Suprapubic skin (tissue), 4 donors: ENCODE measurements at regions not wholly inside any gene's neighbourhood (a gene's known extent, or its start where the extent isn't known, plus 50 kb on each side); places are given as distances from the start of the nearest gene placed in this dataset.

Source experiments
- DNase-seq, 2 donors: peaks; one replicate each; pipeline ENCODE4 v3.0.0-alpha.2; 2019; ENCODE audit warnings: low spot score in 2 of 2
- H3K27ac ChIP-seq: fragments of 200-600 bp; sonication (generic); one replicate; pipeline ENCODE4 v1.5.1; 2019
- H3K27me3 ChIP-seq: fragments of 200-600 bp; sonication (generic); one replicate; pipeline ENCODE4 v1.5.1; 2019
- H3K36me3 ChIP-seq: fragments of 200-600 bp; sonication (generic); one replicate; pipeline ENCODE4 v1.5.1; 2019
- H3K4me1 ChIP-seq: fragments of 200-600 bp; sonication (generic); one replicate; pipeline ENCODE4 v1.5.1; 2019
- H3K4me3 ChIP-seq: fragments of 200-600 bp; sonication (generic); one replicate; pipeline ENCODE4 v1.5.1; 2019; ENCODE audit warnings: mild to moderate bottlenecking
- H3K9me3 ChIP-seq: fragments of 200-600 bp; sonication (generic); one replicate; pipeline ENCODE4 v1.5.1; 2019
- CTCF ChIP-seq, 2 donors: fragments of 200-600 bp in 1 of 2; fragments of 450-650 bp in 1 of 2; sonication (generic) in 1 of 2; IDR thresholded peaks; one replicate each; pipeline ENCODE4 v1.5.1; 2016 to 2019; ENCODE audit warnings: antibody characterized with exemption in 2 of 2, mild to moderate bottlenecking in 1 of 2, moderate library complexity in 1 of 2
- EP300 ChIP-seq: sonication (generic); formaldehyde crosslinking; IDR thresholded peaks from one replicate; pipeline ENCODE4 v1.6.1; 2017; ENCODE audit warnings: antibody characterized with exemption
- POLR2A ChIP-seq, 2 donors: fragments of 450-650 bp; IDR thresholded peaks; one replicate each; pipeline ENCODE4 v1.6.1; 2017; ENCODE audit warnings: antibody characterized with exemption in 2 of 2, mild to moderate bottlenecking in 2 of 2, moderate library complexity in 2 of 2
- POLR2AphosphoS5 ChIP-seq, 3 donors: sonication (generic); formaldehyde crosslinking; IDR thresholded peaks; one replicate each; pipeline ENCODE4 v1.6.1; 2017; ENCODE audit warnings: antibody characterized with exemption in 3 of 3
- WGBS: methylation state at CpG from one replicate; pipeline ENCODE4 v1.1.5; 2018; 5-methylcytosine and 5-hydroxymethylcytosine counted together

- 80% methylated on average over 2 of the region's 2 CpGs for WGBS
- no peak for TF ChIP-seq POLR2AphosphoS5 (IDR thresholded peaks at IDR 0.05)
- TF ChIP-seq EP300, result no peak
- no peak for TF ChIP-seq POLR2A (IDR thresholded peaks at IDR 0.05)
- TF ChIP-seq CTCF (IDR thresholded peaks at IDR 0.05), result no peak
- H3K27me3 ChIP-seq, result no peaks in the 10 kb centered on the region
- no peaks in the 10 kb centered on the region for H3K9me3 ChIP-seq
- H3K27ac ChIP-seq, result no peak overlapping the region
- no peak for DNase-seq
- H3K36me3 ChIP-seq, result no peaks in the 10 kb centered on the region
- no peaks in the 10 kb centered on the region for H3K4me1 ChIP-seq
- no peak overlapping the region for H3K4me3 ChIP-seq
Measured at GRCh38 chr7:36015733-36016132, 137.3 kb upstream of the EEPD1 start.

DNA sequence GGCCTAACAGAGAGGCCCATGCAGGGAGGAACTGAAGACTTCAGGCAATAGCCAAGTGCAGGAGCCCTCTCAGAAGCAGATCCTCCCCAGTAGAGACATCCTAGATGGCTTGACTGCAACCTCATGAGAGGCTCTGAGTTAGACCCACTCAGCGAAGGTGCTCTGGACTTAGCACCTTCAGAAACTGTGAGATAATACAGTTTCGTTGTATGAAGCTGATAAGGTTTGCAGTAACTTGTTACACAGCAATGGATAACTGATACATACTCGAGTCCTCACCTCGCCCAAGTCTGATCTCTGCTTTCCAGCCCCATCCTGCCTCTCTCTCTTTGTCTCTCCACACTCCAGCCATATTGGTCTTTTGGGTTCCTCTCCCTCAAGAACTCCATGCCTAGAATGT, 136.4 kb upstream of the EEPD1 start:
- WGBS, result 97% methylated on average over 4 of the region's 4 CpGs
- no peak for DNase-seq
- TF ChIP-seq EP300, result no peak
- TF ChIP-seq CTCF (IDR thresholded peaks at IDR 0.05), result no peak
- no peak for TF ChIP-seq POLR2AphosphoS5 (IDR thresholded peaks at IDR 0.05)
- no peak for TF ChIP-seq POLR2A (IDR thresholded peaks at IDR 0.05)
- Histone ChIP-seq H3K9me3 (no peaks in the 10 kb centered on the region), H3K36me3 (no peaks in the 10 kb centered on the region), H3K4me3 (no peak overlapping the region), H3K4me1 (no peaks in the 10 kb centered on the region), H3K27ac (no peak overlapping the region), H3K27me3 (no peaks in the 10 kb centered on the region)

GRCh38 chr7:36017111-36017510, 135.9 kb upstream of the EEPD1 start:
- Histone ChIP-seq H3K27me3 (no peaks in the 10 kb centered on the region), H3K4me1 (no peaks in the 10 kb centered on the region), H3K36me3 (no peaks in the 10 kb centered on the region), H3K9me3 (no peaks in the 10 kb centered on the region), H3K27ac (no peak overlapping the region), H3K4me3 (no peak overlapping the region)
- no peak for TF ChIP-seq POLR2A (IDR thresholded peaks at IDR 0.05)
- no peak for TF ChIP-seq POLR2AphosphoS5 (IDR thresholded peaks at IDR 0.05)
- no peak for TF ChIP-seq EP300
- no peak for TF ChIP-seq CTCF (IDR thresholded peaks at IDR 0.05)
- DNase-seq, result no peak
- WGBS, result 93% methylated on average over 7 of the region's 7 CpGs

- Histone ChIP-seq H3K36me3 (no peaks in the 10 kb centered on the region), H3K9me3 (no peaks in the 10 kb centered on the region), H3K4me3 (no peak overlapping the region), H3K4me1 (no peaks in the 10 kb centered on the region), H3K27ac (no peak overlapping the region), H3K27me3 (no peaks in the 10 kb centered on the region)
- TF ChIP-seq CTCF (IDR thresholded peaks at IDR 0.05), result no peak
- TF ChIP-seq EP300, result no peak
- TF ChIP-seq POLR2AphosphoS5 (IDR thresholded peaks at IDR 0.05), result no peak
- TF ChIP-seq POLR2A (IDR thresholded peaks at IDR 0.05), result no peak
- 98% methylated on average over 5 of the region's 7 CpGs for WGBS
- DNase-seq, result no peak
Measured at GRCh38 chr7:36018816-36019484, 134.1 kb upstream of the EEPD1 start.

- Histone ChIP-seq H3K27me3 (no peaks in the 10 kb centered on the region), H3K4me3 (no peak overlapping the region), H3K4me1 (no peaks in the 10 kb centered on the region), H3K36me3 (no peaks in the 10 kb centered on the region), H3K9me3 (no peaks in the 10 kb centered on the region), H3K27ac (no peak overlapping the region)
- DNase-seq, result no peak
- 86% methylated on average over 4 of the region's 4 CpGs for WGBS
- TF ChIP-seq CTCF (IDR thresholded peaks at IDR 0.05) (no peak), EP300 (no peak), POLR2A (IDR thresholded peaks at IDR 0.05) (no peak), POLR2AphosphoS5 (IDR thresholded peaks at IDR 0.05) (no peak)
Measured at GRCh38 chr7:36019538-36019937, 133.5 kb upstream of the EEPD1 start.
